GM18909 (cell line): ENCODE measurements at regions not wholly inside any gene's neighbourhood (a gene's known extent, or its start where the extent isn't known, plus 50 kb on each side); places are given as distances from the start of the nearest gene placed in this dataset.

ENCODE experiments used
- ATAC-seq: cut with Tn5 transposase; IDR thresholded peaks from one replicate; pipeline ENCODE4 v1.9.1; 2021; ENCODE audit warnings: mild to moderate bottlenecking; ENCODE audit not compliant: unreplicated experiment, poor library complexity

DNA sequence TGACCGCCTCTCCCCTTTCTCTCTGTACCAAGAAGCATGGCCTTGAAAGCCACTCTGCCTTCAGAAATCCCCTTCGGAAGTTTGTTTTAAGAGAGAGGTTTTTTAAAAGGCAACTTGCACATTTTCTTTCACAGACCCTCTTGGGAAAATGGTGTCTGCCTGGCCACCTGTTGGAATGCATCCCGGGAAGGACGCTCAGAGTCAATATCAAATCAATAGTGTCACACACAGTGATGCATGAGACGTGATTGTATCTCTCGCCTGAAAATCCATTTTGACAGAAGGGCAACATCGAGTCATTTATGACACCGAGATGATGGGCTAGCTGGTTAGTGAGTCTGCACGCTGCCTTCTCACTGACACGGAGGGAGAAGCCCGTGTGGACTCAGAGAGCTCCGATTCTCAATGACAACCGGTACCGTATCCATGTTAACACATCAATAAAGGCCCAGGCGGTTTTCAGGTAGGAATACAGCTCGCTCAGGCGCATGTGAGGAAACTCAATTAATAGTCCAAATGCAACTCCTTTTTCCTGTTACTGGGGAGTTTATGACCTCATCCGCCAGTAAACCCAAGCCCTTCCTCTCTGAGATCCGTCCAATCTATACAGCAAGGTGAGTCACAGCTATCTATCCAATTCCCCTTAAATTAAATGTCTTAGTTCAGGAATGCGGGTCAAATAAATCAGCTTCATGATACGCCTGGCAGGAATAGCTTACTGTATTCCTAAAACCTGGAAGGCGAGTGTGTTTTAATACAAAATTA is 621.5 kb upstream of the MKI67 start:
- ATAC-seq = no peak

GRCh38 chr10:128751284-128751683 is 625.1 kb upstream of the MKI67 start:
- no peak for ATAC-seq

- no peak for ATAC-seq
These were observed 625.6 kb upstream of the MKI67 start for GRCh38 chr10:128751851-128752250.

- ATAC-seq = no peak
These were observed 633.0 kb upstream of the MKI67 start for GRCh38 chr10:128759174-128759573.

GRCh38 chr10:128763588-128763987 is 637.4 kb upstream of the MKI67 start:
- no peak for ATAC-seq

DNA sequence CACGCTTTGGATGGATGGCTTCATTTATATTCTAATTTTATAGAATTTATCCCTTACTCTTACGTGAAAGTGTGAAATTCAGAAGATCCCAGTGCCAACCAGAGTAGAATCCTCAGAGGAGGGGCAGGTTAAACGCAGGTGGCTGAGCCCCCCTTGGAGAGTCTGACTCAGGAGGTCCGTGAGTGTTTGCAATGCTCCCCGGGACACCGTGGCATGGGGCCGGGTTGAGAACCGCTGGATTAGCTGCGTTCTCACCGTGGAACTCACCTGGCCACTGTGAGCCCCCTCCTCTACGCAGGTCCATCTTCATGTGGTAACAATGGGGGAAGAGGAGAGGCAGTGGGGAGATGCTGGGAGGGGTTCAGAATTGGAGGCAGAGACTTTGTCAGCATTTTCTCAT is 638.0 kb upstream of the MKI67 start:
- no peak for ATAC-seq

GRCh38 chr10:128766915-128767314 is 640.7 kb upstream of the MKI67 start:
- ATAC-seq = no peak

GRCh38 chr10:128774979-128775378 is 648.8 kb upstream of the MKI67 start:
- ATAC-seq = no peak

GRCh38 chr10:128775743-128776142 is 649.5 kb upstream of the MKI67 start:
- no peak for ATAC-seq

DNA sequence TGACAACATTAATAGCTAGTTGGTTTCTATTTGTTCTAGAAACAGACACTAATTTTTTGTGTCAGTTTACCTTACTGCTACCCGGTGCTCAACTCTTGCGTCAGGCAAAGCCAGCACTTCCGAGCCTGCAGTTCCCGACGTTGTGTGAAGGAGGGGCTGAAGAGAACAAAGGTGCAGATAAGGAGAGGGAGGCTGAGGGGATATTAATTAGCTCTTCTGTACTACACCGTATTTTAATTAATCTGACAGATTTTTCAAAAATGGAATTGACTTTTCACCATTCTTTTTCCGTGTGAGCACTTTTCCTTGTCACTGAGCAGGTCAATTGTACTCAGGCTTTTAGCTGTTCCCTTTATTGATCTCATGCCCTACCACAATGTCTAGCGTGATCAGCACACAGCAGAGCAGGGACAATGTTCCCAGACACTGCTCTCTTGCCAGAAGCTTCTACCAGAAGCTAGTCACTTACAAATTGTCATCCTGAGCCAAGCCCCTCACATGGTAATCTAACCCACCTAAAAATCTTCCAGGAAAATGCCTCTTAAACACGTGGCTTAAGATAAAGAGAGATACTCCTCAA is 650.5 kb upstream of the MKI67 start:
- ATAC-seq = no peak

DNA sequence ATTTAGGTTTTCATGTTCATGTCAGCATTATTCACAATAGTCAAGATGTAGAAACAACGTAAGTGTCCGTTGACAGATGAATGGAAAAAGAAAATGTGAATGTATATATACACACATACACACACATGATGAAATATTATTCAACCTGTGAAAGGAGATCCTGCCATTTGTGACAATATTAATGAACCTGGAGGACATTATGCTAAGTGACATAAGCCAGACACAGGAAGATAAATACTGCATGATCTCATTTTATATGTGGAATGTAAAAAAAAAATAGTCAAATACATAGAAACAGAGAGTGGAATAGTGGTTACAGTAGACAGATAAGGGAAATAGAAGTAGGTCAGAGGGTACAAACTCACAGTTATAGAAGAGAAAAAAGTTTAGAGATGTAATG is 651.1 kb upstream of the MKI67 start:
- no peak for ATAC-seq

GRCh38 chr10:128779416-128779815 is 653.2 kb upstream of the MKI67 start:
- no peak for ATAC-seq

DNA sequence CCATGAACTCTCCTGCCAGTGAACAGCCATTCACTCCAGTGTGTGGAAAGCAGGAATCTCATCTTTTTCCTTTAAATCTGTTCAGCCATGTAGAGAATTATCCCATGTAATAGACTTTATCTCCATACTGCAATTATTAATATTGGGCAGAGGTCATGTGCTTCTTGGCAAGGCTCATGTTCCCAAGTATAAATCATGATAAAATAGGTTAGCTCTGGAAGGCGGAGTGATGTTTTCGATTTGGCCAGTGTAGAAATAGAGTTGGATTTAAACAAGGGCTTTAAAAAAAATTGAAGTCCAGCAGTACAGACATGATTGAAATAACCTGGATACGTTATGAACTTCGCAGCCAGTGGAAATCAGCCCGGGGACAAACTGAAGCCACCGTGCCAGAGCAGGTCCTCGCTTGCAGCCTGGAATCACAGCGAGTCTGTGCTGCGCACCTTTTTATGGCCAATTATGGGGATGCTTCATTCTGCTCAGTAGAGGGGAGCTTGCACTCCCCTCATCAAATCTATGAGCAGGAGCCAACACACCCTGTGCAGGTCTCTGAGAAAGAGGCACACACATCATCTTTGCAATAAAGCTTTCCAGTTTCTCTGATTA is 654.0 kb upstream of the MKI67 start:
- no peak for ATAC-seq

GRCh38 chr10:128781637-128782036 is 655.4 kb upstream of the MKI67 start:
- ATAC-seq = no peak

GRCh38 chr10:128784444-128784843 is 658.2 kb upstream of the MKI67 start:
- no peak for ATAC-seq

DNA sequence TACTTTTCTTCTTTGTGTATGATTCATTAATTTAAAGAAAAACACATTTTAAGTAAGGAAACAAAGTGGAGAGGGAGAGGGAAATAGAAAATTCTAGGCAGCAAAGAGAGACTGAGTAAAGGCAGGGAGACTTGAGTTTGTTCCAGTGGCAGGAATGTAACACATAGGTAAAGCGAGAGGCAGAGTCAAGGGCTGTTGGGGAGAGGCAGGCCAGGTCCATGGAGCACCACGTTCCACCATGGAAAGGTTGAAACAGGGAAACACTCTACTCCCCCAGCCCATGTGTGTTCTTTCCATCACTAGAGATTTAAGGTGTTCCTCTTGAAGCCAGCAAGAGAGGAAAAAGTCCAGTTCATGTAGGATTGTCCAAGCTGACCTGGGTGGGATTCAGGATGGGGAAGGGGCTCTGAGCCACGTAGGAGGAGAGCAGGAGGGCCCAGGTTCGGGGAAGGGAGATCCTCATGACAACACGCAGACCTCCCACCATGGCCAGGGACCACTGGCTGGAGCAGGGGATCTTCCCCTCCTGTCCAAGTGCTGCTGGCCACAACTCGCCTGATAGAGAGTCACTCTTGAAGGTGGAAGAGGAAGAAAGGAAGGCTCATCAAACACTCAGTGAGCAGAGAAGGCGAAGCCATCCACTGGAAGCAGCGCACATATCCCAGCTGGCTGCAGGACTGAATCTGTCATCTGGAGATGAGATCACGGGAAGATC is 666.4 kb upstream of the MKI67 start:
- ATAC-seq = no peak

DNA sequence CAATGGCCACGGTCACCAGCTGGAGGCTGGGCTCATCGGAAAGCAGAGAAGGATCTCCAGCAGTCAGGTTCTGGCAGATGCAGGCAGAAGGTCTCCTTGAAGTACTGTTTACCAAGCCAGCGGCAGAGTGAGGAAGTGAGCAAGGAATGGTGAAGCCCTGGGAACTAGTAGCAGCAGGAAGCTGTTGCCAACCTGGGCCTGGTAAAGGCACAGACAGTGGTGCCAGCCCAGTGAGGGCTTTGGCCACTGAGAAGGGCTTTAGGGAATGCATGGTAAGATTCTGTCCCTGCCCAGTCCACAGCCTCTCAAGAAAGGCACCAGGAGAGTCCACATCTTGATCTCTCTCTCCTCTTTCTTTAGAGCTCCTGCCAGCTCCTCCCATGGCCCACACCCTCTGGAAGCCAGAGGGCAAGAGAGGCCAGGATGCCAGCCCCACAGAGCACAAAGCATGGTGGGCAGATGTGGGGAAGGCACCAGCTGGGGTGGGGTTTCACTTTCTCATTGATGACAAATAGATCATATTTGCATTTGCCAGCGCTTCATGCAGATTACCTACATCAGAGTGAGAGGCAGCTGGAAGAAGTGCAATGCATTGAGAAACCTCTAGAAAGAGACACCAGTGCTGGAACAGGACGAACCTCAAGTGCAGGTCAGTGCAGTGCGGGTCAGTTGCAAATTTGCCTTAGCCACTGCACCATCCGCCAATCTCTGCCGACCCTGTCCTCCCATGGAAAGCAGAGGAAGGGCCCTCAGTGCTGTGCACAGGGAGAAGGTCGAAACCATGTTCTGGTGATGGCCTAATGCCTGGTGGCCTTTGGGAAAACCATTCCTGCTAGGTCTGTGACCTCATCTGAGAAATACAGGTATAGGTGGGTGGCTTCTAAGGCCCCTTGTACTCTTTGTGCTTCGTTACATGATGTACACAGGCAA is 667.8 kb upstream of the MKI67 start:
- no peak for ATAC-seq

GRCh38 chr10:128796396-128796912 is 670.2 kb upstream of the MKI67 start:
- no peak for ATAC-seq

- ATAC-seq = no peak
These were observed 665.0 kb upstream of the MGMT start for GRCh38 chr10:128802062-128802461.

GRCh38 chr10:128803790-128804189 is 663.3 kb upstream of the MGMT start:
- no peak for ATAC-seq
